Common myeloid progenitor, CD34-positive (primary cell): ENCODE measurements at regions not wholly inside any gene's neighbourhood (a gene's known extent, or its start where the extent isn't known, plus 50 kb on each side); places are given as distances from the start of the nearest gene placed in this dataset.

Experiments used
- CTCF ChIA-PET: fragments of 350-600 bp; sonication (Branson Sonifier 250); formaldehyde crosslinking; loops from one replicate; lab custom pipeline; 2021; ENCODE audit warnings: antibody characterized with exemption; lab: Charles Lee
- POLR2A ChIA-PET: fragments of 350-600 bp; sonication (Branson Sonifier 250); formaldehyde crosslinking; loops from one replicate; lab custom pipeline; 2021; ENCODE audit warnings: antibody characterized with exemption; lab: Charles Lee
- DNase-seq, 3 donors: peaks; one replicate each; pipeline versions ENCODE4 v3.0.0 to v3.0.0-alpha.2; 2013
- H3K27ac ChIP-seq, 2 experiments: 1 replicate in 1 of 2; 2 replicates in 1 of 2; pipeline ENCODE4 v1.7.0; 2013; ENCODE audit warnings: inconsistent platforms in 2 of 2, low read length in 2 of 2, mild to moderate bottlenecking in 2 of 2, low read depth in 1 of 2, moderate library complexity in 1 of 2; ENCODE audit not compliant: severe bottlenecking in 2 of 2, insufficient read depth in 1 of 2, poor library complexity in 1 of 2
- H3K27me3 ChIP-seq, 5 experiments: replicated peaks in 2 of 5; 1 replicate in 3 of 5; 2 replicates in 2 of 5; pipeline versions ENCODE4 v1.6.1 to v1.7.0; 2013; ENCODE audit warnings: low read length in 4 of 5, mild to moderate bottlenecking in 2 of 5, moderate library complexity in 2 of 5, inconsistent platforms in 1 of 5; ENCODE audit not compliant: insufficient read depth in 5 of 5, control insufficient read depth in 4 of 5
- H3K36me3 ChIP-seq, 4 experiments: 1 replicate in 2 of 4; 2 replicates in 2 of 4; pipeline versions ENCODE4 v1.6.1 to v1.7.0; 2013; ENCODE audit warnings: low read length in 3 of 4, control low read depth in 1 of 4, mild to moderate bottlenecking in 1 of 4; ENCODE audit not compliant: control insufficient read depth in 4 of 4, insufficient read depth in 4 of 4
- H3K4me1 ChIP-seq, 4 experiments: 1 replicate in 3 of 4; 2 replicates in 1 of 4; pipeline versions ENCODE4 v1.6.1 to v1.7.1; 2013; ENCODE audit warnings: low read length in 3 of 4, mild to moderate bottlenecking in 3 of 4, control low read depth in 1 of 4, inconsistent platforms in 1 of 4, moderate library complexity in 1 of 4; ENCODE audit not compliant: control insufficient read depth in 4 of 4, insufficient read depth in 4 of 4; ENCODE audit errors: control extremely low read depth in 1 of 4
- H3K4me3 ChIP-seq, 7 experiments: 1 replicate in 4 of 7; 2 replicates in 3 of 7; pipeline versions ENCODE4 v1.5.1 to v1.7.0; 2013; ENCODE audit warnings: mild to moderate bottlenecking in 7 of 7, low read length in 6 of 7, moderate library complexity in 6 of 7, inconsistent platforms in 2 of 7, low read depth in 2 of 7, control low read depth in 1 of 7; ENCODE audit not compliant: insufficient read depth in 4 of 7, control insufficient read depth in 1 of 7; ENCODE audit errors: extremely low read depth in 1 of 7
- H3K9me3 ChIP-seq, 5 experiments: 1 replicate in 4 of 5; 2 replicates in 1 of 5; pipeline versions ENCODE4 v1.6.1 to v1.7.1; 2013; ENCODE audit warnings: low read length in 4 of 5, mild to moderate bottlenecking in 2 of 5, inconsistent platforms in 1 of 5, low read depth in 1 of 5, moderate library complexity in 1 of 5; ENCODE audit not compliant: control insufficient read depth in 4 of 5, insufficient read depth in 2 of 5; ENCODE audit errors: control extremely low read depth in 1 of 5
- WGBS: methylation state at CpG from one replicate; pipeline ENCODE4 v1.1.5; 2013; ENCODE audit not compliant: insufficient coverage; 5-methylcytosine and 5-hydroxymethylcytosine counted together

DNA sequence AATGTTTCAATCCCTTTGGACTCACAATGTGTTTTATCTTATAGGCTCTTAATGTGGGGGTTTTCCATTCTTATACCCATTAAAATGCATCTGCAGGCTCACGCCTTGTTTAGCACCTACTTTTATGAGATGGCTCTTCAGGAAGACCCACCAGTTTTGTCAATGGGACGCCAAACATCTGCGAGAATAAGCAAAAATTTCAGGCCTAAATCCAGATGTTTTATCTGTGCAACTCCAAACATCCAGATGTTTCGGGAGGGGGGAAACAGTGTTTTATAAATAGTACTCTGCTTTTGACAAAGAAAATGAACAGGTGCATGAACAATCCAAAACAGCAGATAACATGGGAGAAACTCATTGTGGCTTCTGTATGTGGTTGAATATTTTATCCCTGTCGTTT lies 342.8 kb downstream of the DHX15 start:
- WGBS = 93% methylated on average over 3 of the region's 5 CpGs
- H3K36me3 ChIP-seq = no peaks in the 10 kb centered on the region
- POLR2A ChIA-PET = no interaction called here
- no peaks in the 10 kb centered on the region for H3K27me3 ChIP-seq
- DNase-seq = no peak
- H3K4me3 ChIP-seq = no peak overlapping the region
- no peaks in the 10 kb centered on the region for H3K9me3 ChIP-seq
- H3K4me1 ChIP-seq = no peaks in the 10 kb centered on the region
- CTCF ChIA-PET = no interaction called here
- no peak overlapping the region for H3K27ac ChIP-seq

DNA sequence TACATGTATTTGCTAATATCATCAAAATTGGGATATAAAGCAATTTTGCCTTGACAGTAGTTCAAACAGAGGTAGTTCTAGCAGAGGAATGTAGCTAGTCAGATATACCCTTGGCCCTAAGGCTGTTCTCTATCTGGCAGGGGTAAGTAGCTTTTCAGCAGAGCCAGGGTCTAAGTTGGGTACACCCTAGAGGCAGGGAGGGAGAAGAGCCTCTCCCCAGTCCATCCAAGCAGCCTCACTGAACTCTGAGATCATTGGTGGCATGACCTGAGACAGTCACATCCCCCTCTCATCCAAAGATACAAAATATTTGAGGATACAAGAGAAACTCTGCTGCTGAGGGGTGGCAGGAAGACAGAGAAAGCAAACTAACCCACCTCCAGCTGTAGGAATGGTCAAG lies 343.7 kb downstream of the DHX15 start:
- no peaks in the 10 kb centered on the region for H3K27me3 ChIP-seq
- no peak overlapping the region for H3K27ac ChIP-seq
- H3K4me3 ChIP-seq = no peak overlapping the region
- DNase-seq = no peak
- no peaks in the 10 kb centered on the region for H3K9me3 ChIP-seq
- ChIA-PET POLR2A (no interaction called here), CTCF (no interaction called here)
- no peaks in the 10 kb centered on the region for H3K4me1 ChIP-seq
- H3K36me3 ChIP-seq = no peaks in the 10 kb centered on the region

DNA sequence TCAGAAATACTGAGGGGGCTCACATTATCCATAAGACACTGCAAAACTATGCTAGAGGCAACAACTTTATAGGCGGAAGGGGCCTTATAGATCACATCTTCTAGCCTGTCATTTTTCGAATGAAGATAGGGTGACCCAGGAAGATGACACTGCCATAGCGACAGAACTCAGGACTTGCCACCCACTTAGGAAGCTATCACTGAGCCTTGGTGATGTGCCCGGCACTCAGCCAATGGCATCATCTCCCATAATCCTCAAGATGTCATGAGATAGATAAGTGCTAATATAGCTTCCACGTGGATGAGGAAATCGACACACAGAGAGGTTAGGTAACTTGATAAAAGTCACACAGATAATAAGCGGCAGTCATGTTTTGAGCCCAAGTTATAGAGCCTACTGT lies 346.6 kb downstream of the DHX15 start:
- no peaks in the 10 kb centered on the region for H3K36me3 ChIP-seq
- no peaks in the 10 kb centered on the region for H3K4me1 ChIP-seq
- H3K4me3 ChIP-seq = no peak overlapping the region
- H3K27me3 ChIP-seq = no peaks in the 10 kb centered on the region
- DNase-seq = no peak
- POLR2A ChIA-PET = no interaction called here
- no peaks in the 10 kb centered on the region for H3K9me3 ChIP-seq
- CTCF ChIA-PET = no interaction called here
- WGBS = 93% methylated on average over 6 of the region's 7 CpGs
- H3K27ac ChIP-seq = no peak overlapping the region

DNA sequence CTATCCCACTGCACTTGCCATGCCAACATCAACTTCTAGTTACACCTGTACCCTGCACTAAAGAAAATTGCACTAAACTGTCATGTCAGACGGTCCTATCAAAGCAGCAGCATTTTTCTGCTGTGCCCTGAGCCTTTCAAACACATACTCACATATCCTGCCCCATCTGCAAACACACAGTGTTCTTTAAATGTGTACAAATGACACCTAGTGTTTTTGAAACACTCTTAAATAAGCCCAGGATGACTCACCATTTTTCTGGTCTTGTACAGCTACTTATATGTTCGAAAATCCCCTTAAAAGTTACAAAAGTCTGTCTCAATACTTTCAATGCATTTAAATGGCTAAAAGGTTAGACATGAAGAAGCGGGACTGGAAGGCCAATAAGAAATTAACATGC lies 346.7 kb upstream of the PPARGC1A start:
- POLR2A ChIA-PET = no interaction called here
- Histone ChIP-seq H3K4me3 (no peak overlapping the region), H3K4me1 (no peaks in the 10 kb centered on the region), H3K9me3 (no peaks in the 10 kb centered on the region), H3K27ac (no peak overlapping the region), H3K27me3 (no peaks in the 10 kb centered on the region), H3K36me3 (no peaks in the 10 kb centered on the region)
- no peak for DNase-seq
- CTCF ChIA-PET = no interaction called here
- WGBS = 83% methylated on average over 2 of the region's 3 CpGs

DNA sequence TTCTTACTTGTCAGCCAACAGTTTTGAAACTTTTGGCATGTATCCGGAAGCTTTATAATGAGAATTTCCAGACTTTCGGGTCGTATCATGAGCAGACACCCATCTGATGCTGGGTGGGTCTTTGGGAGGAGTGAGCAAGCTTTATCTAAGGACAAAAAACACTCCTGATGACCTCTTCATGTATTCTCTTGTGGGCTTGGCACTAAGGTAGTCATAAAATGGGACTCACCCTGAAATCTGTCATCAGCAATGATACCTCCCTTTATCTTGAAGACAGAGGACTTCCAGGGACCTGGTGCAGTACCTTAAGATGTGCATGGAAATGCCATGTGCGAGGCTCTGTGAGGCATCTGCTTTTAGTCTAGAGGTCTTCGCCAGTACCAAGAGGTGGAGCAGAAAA lies 346.3 kb upstream of the PPARGC1A start:
- Histone ChIP-seq H3K27ac (no peak overlapping the region), H3K4me1 (no peaks in the 10 kb centered on the region), H3K27me3 (no peaks in the 10 kb centered on the region), H3K9me3 (no peaks in the 10 kb centered on the region), H3K4me3 (no peak overlapping the region), H3K36me3 (no peaks in the 10 kb centered on the region)
- ChIA-PET POLR2A (interaction anchor here (0.6 kb wide), 1 partner anchor 582 kb away, joined by 3 read pairs; no protein-coding TSS in a partner anchor), CTCF (no interaction called here)
- DNase-seq = no peak
- whole genome bisulfite sequencing = 93% methylated on average over 5 of the region's 5 CpGs

DNA sequence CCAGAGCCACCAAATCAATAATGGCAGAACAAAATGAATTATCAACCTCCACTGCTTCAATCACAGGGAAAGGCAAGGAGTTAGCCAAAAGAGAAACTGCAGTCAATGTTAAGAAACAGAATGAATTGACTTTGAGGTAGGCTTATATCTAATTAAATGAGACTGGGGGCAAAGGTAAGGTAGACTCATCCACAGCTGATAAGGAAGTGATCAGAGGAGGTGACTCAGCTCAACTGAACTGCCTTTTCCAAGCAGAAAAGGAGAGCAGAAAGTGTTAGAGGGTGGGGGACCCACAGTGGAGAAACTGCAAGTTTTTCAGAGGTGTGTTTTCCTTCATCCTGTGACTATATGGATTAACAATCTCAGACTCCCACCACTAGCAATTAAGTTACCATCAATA lies 345.8 kb upstream of the PPARGC1A start:
- CTCF ChIA-PET = no interaction called here
- POLR2A ChIA-PET = interaction anchor here (0.6 kb wide), 1 partner anchor 582 kb away, joined by 3 read pairs; no protein-coding TSS in a partner anchor
- no peak for DNase-seq

DNA sequence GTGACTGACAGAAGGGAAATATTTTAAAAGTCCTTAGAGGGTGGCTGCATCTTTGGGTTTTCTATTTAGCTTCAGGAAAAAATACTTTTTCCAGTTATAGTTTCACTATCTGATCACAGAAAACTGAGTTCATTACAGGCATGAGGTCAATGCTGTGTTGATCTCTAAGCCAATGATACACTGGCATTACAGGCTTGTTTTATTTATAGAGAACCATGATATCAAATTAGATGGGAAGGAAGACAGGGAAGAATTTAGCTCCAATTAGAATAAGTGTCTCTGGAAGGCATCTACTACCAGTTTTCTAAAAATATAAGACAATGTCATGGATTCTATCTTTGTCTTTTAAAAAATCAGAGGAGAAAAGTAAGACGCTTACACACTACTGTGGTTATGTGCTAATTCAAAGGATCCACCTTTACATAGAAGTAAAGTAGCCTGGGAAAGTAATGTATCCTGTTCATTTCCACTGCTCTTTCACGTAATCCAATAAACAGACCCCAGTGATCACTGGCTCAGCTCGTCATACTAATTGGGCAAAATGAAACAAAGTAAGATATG lies 344.5 kb upstream of the PPARGC1A start:
- Histone ChIP-seq H3K27ac (no peak overlapping the region), H3K36me3 (no peaks in the 10 kb centered on the region), H3K4me1 (no peaks in the 10 kb centered on the region), H3K27me3 (no peaks in the 10 kb centered on the region), H3K4me3 (no peak overlapping the region), H3K9me3 (no peaks in the 10 kb centered on the region)
- ChIA-PET POLR2A (no interaction called here), CTCF (no interaction called here)
- DNase-seq = no peak
- no CpG with 5 or more reads among the region's 3 CpGs for WGBS

More for the DNA sequence above, 345.8 kb upstream of the PPARGC1A start:
- no peak overlapping the region for H3K27ac ChIP-seq
- H3K36me3 ChIP-seq = no peaks in the 10 kb centered on the region
- H3K27me3 ChIP-seq = no peaks in the 10 kb centered on the region
- H3K4me1 ChIP-seq = no peaks in the 10 kb centered on the region
- no peaks in the 10 kb centered on the region for H3K9me3 ChIP-seq
- H3K4me3 ChIP-seq = no peak overlapping the region
